ENCODE measurements at regions not wholly inside any gene's neighbourhood (a gene's known extent, or its start where the extent isn't known, plus 50 kb on each side); places are given as distances from the start of the nearest gene placed in this dataset.

DNA sequence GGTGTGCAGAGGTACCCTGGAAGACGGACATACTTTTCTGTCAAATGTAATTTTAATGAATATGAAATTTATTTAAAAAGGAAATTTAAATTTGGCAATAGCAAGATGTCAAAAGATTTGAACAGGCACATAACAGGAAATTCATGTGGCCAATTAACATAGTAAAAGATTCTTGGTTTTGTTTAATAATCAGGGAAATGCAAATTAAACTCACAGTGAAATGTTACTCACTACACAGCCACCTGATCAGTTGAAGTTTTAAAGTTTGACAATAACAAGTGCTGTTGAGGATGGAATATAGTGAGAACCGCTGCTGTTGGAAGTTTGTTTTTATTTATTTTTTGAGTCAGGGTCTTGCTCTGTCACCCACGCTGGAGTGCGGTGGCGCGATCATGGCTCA lies 63.9 kb downstream of the TEX35 start:
- H3K27me3 ChIP-seq (ENCODE audit: insufficient read depth, low read length) = no peaks in the 10 kb centered on the region
- peaks cover 3% of the 10 kb centered on the region; the same call in 1 of the 2 replicates for H3K36me3 ChIP-seq (ENCODE audit: insufficient read depth, low read length)
- peaks cover 100% of the 10 kb centered on the region for H3K4me1 ChIP-seq (ENCODE audit: insufficient read depth, low read length, severe bottlenecking)
- H3K79me2 ChIP-seq (ENCODE audit: insufficient read depth, low read length) = no peaks in the 10 kb centered on the region
- H4K20me1 ChIP-seq (ENCODE audit: insufficient read depth, low read length) = no peaks in the 10 kb centered on the region
- H3K9me3 ChIP-seq (ENCODE audit: low read length) = no peaks in the 10 kb centered on the region
- no peaks in the 10 kb centered on the region for H3K9me2 ChIP-seq (ENCODE audit: low read depth, low read length)
- H3K27ac ChIP-seq (ENCODE audit: low read depth, low read length, poor library complexity, severe bottlenecking) = peak overlapping the region; percentile 100
- TF ChIP-seq EZH2 (IDR thresholded peaks at IDR 0.05; ENCODE audit: borderline replicate concordance, low read length) = no peak
- TF ChIP-seq, protein P1, sequence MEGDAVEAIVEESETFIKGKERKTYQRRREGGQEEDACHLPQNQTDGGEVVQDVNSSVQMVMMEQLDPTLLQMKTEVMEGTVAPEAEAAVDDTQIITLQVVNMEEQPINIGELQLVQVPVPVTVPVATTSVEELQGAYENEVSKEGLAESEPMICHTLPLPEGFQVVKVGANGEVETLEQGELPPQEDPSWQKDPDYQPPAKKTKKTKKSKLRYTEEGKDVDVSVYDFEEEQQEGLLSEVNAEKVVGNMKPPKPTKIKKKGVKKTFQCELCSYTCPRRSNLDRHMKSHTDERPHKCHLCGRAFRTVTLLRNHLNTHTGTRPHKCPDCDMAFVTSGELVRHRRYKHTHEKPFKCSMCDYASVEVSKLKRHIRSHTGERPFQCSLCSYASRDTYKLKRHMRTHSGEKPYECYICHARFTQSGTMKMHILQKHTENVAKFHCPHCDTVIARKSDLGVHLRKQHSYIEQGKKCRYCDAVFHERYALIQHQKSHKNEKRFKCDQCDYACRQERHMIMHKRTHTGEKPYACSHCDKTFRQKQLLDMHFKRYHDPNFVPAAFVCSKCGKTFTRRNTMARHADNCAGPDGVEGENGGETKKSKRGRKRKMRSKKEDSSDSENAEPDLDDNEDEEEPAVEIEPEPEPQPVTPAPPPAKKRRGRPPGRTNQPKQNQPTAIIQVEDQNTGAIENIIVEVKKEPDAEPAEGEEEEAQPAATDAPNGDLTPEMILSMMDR (IDR thresholded peaks at IDR 0.05; ENCODE audit: low read length) = no peak
- H2AFZ ChIP-seq (ENCODE audit: low read length) = no peak overlapping the region
- H3K9ac ChIP-seq (ENCODE audit: low read length) = peak overlapping the region; percentile 92
- peaks cover 24% of the 10 kb centered on the region for H3F3A ChIP-seq (ENCODE audit: insufficient read depth, low read length)
- peak overlapping the region; percentile 74 for H3K4me2 ChIP-seq (ENCODE audit: low read length)
- H3K4me3 ChIP-seq (ENCODE audit: low read depth, low read length, poor library complexity, severe bottlenecking) = peak overlapping the region; percentile 48

DNA sequence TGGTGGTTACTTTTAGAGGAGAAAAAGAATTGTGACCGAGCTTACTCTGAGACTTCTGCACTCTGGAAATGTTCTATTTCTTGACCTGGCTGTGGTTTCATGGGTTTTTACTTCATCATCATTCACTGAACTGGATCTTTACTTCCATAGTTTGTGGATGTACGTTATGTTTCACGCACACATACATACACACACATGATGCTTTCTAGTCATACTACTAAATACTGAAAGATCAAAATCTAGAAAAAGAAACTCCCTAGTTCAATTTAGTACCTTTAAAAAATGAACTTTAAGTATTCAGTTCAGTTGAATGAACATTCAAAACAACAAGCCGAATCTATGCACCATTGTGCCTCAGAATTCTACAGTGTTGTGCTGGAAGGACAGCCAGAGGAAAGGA lies 65.0 kb downstream of the TEX35 start:
- Histone ChIP-seq H3K79me2 (ENCODE audit: insufficient read depth, low read length) (no peaks in the 10 kb centered on the region), H3K4me1 (ENCODE audit: insufficient read depth, low read length, severe bottlenecking) (peaks cover 100% of the 10 kb centered on the region), H4K20me1 (ENCODE audit: insufficient read depth, low read length) (no peaks in the 10 kb centered on the region), H3K9me2 (ENCODE audit: low read depth, low read length) (no peaks in the 10 kb centered on the region), H3K9ac (ENCODE audit: low read length) (peak overlapping the region; percentile 92), H3K36me3 (ENCODE audit: insufficient read depth, low read length) (no peaks in the 10 kb centered on the region), H3K27ac (ENCODE audit: low read depth, low read length, poor library complexity, severe bottlenecking) (peak overlapping the region; percentile 100), H3K27me3 (ENCODE audit: insufficient read depth, low read length) (no peaks in the 10 kb centered on the region), H3K4me3 (ENCODE audit: low read depth, low read length, poor library complexity, severe bottlenecking) (peak overlapping the region; percentile 48), H3K9me3 (ENCODE audit: low read length) (no peaks in the 10 kb centered on the region), H2AFZ (ENCODE audit: low read length) (no peak overlapping the region), H3F3A (ENCODE audit: insufficient read depth, low read length) (peaks cover 24% of the 10 kb centered on the region), H3K4me2 (ENCODE audit: low read length) (peak overlapping the region; percentile 74)
- TF ChIP-seq, protein P1 (IDR thresholded peaks at IDR 0.05; ENCODE audit: low read length) = no peak
- no peak for TF ChIP-seq EZH2 (IDR thresholded peaks at IDR 0.05; ENCODE audit: borderline replicate concordance, low read length)

DNA sequence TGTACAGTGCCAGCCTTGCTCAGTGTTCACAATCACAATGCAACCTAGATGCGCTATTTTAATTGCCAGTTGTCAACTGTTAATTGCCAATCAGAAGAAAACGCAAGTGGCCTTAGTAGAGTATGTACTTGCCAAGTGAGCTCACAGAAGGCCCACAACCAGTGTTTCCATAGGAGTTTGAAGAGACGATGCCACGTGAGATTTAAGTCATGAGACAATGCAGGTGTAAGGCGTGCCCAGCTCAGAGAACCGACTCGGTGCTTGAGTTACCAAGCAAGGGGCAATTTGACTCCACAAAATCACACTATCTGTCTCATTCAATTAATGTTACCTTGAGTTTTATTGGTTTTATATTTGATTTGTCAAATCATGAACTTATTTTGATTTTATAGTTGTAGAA lies 65.6 kb downstream of the TEX35 start:
- no peaks in the 10 kb centered on the region for H3K27me3 ChIP-seq (ENCODE audit: insufficient read depth, low read length)
- peaks cover 24% of the 10 kb centered on the region for H3F3A ChIP-seq (ENCODE audit: insufficient read depth, low read length)
- H3K4me2 ChIP-seq (ENCODE audit: low read length) = peak overlapping the region; percentile 74
- peak overlapping the region; percentile 92 for H3K9ac ChIP-seq (ENCODE audit: low read length)
- H4K20me1 ChIP-seq (ENCODE audit: insufficient read depth, low read length) = no peaks in the 10 kb centered on the region
- no peaks in the 10 kb centered on the region for H3K9me2 ChIP-seq (ENCODE audit: low read depth, low read length)
- no peaks in the 10 kb centered on the region for H3K36me3 ChIP-seq (ENCODE audit: insufficient read depth, low read length)
- H3K79me2 ChIP-seq (ENCODE audit: insufficient read depth, low read length) = no peaks in the 10 kb centered on the region
- no peak for TF ChIP-seq EZH2 (IDR thresholded peaks at IDR 0.05; ENCODE audit: borderline replicate concordance, low read length)
- TF ChIP-seq, protein P1 (IDR thresholded peaks at IDR 0.05; ENCODE audit: low read length) = no peak
- H2AFZ ChIP-seq (ENCODE audit: low read length) = no peak overlapping the region
- H3K4me1 ChIP-seq (ENCODE audit: insufficient read depth, low read length, severe bottlenecking) = peaks cover 100% of the 10 kb centered on the region
- H3K9me3 ChIP-seq (ENCODE audit: low read length) = no peaks in the 10 kb centered on the region
- H3K4me3 ChIP-seq (ENCODE audit: low read depth, low read length, poor library complexity, severe bottlenecking) = peak overlapping the region; percentile 48
- peak overlapping the region; percentile 100 for H3K27ac ChIP-seq (ENCODE audit: low read depth, low read length, poor library complexity, severe bottlenecking)
